SKM-1 treated with dmso at 0.1 percent for 144 hours (cell line): ENCODE measurements at regions not wholly inside any gene's neighbourhood (a gene's known extent, or its start where the extent isn't known, plus 50 kb on each side); places are given as distances from the start of the nearest gene placed in this dataset.
A peak's percentile ranks its signal among the peaks of the same experiment; 100 is the strongest.
"Not testable (repeated sequence)": the region's sequence is repeated elsewhere in the genome, so short reads cannot be mapped to it uniquely, and the experiment has no call there.

Experiments
- DNase-seq: peaks from one replicate; lab custom pipeline; 2025; ENCODE audit not compliant: unreplicated experiment; lab: John Stamatoyannopoulos, UW

DNA sequence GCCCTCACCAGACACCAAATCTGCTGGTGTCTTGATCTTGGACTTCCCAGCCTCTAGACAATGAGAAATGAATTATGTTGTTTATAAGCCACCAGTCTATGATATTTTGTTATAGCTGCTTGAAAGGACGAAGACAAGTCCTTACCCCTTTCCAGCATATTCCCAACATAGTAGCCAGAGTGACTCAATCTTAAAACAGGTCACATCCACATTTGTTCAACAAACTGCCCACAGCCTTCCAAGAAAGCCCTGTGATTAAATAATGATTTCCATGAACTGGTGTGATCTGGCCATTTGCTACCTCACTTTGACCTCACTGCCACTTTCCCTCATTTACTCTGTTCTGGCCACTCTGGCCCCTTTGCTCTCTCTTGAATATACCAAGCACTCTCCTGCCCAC, 193.7 kb upstream of the CFAP20DC start:
- DNase-seq, result no peak

DNA sequence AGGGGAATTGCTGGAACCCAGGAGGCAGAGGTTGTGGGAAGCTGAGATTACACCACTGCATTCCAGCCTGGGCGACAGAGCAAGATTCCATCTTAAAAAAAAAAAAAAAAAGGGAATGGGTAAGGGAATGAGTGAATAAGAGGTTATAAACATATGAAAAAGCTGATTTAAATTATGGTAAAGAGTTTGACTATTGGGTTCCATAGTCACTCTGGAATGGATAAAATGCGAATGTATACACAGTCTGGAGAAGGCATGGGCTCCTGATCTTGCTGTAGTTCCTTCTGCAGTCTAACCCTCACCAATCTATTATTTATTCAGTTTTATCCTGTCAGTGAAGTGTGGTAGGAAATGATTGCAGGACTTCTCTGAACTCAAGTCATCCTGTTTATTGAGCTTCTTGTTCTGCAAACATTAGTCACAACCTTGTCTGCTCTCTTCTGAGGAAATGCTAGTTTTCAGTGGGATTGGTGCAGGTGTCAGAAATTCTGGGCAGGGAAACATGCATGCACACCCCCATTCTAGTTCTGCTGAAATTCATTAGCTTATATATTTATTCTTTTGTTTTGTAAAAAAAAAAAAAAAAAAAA, 190.9 kb upstream of the CFAP20DC start:
- DNase-seq, result no peak

DNA sequence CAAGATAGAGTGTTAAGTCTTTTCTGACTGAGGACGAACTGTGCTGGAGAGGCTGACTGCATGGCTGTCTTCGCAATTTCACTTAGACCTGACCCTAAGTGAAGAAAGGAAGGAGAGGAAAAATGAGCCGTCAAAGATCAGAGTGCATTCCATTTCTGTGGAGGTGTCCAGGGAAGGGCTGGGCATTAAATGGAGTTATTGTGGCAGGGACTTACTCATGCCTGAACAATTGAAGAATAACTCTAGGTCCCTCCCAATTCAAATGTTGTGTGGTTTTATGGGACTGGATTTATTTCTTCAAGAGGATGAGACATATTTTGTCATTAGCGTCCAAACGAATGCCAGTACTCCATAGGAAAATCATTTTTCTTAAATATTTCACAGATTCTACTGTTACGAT, 187.3 kb upstream of the CFAP20DC start:
- no peak for DNase-seq

GRCh38 chr3:59235634-59236012, 185.8 kb upstream of the CFAP20DC start:
- no peak for DNase-seq

- DNase-seq, result peak; percentile 80
Observed at GRCh38 chr3:59234884-59235633, 185.2 kb upstream of the CFAP20DC start.

- DNase-seq, result not testable (repeated sequence)
Observed at GRCh38 chr3:59230379-59230778, 180.6 kb upstream of the CFAP20DC start.

DNA sequence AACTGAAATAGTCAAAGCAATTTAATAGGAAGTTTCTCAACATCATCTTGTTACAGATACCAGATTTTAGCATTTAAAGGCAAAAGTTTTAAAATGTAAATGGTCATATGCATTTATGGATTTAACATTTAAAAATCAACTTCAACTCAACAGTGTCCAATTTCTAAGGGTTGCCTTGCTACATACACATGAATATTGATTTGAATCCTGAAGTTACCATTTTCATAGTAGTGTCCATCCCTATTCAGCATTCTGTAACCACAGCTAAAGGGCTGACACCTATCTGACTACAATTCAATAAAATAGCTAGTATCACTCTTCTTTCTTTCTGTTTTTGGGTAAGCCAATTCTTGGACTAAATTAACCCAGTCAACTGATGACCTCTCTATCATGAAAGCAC, 164.0 kb upstream of the CFAP20DC start:
- DNase-seq, result no peak

DNA sequence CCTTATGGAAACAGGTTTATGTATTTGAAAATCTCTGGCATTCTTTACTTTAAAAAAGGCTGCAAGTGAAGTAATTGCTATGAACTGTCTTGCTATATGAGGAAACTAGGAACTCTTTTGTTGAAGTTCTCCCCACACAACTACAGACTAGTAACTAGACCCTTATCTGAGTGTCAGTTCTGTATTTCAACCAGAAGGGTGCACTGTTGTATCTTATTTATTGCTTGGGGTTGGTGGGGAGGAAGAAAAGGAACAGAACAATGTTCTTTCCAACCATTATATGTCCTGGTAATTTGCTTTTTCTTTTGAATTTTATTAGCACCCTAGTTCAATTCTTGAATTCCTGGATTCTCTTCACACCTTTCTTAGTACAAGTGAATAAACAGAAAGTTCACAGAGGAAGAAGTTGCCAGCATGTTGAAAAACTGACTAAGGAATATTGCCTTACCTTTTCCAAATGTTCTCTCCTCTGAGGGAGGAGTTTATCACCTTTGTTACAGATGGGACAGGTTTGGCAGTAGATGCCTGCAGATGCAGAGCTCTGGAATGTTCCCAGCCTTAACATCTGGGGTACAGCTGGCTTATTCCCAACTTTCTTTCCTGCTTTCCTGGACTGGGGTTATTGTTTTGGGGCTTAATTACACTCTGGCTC, 162.4 kb upstream of the CFAP20DC start:
- peak; percentile 52 for DNase-seq

GRCh38 chr3:59210260-59210659, 160.4 kb upstream of the CFAP20DC start:
- DNase-seq, result no peak

DNA sequence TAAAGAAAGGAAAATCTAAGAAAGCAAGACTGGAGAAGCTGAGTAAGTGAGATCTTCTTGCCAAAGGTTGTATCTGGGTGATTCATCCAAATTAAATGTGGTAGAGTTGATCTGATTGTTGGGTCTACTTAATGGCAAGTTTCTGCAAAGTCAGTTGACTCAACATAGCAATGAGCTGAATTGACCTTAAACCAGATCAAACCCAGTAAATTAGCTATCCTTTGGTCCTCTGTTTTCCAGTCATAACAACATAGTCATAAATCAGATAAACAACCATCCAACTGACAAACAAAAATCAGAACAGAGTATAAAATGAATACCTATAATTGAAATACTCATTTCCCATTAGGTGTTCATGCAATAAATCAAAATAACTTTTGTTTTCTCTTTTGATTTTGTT, 142.6 kb upstream of the CFAP20DC start:
- no peak for DNase-seq

DNA sequence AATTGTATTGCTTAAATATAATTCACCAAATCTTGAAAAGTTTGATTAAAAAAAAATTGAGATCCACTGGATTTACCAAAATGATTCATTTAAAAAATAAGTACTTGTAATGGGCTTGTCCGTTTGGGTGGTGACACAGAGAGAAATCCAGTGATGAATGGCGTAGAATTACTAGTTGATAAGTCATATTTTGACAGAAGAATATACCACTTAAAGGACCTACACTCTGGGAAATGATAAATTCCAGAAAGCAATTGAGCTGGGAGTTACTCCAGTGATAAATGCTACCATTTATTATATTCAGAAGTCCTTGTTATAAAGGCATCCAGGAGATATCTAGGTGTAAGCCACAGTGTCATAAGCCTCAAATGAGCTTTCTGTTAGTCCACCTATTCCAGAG, 141.8 kb upstream of the CFAP20DC start:
- DNase-seq, result no peak

DNA sequence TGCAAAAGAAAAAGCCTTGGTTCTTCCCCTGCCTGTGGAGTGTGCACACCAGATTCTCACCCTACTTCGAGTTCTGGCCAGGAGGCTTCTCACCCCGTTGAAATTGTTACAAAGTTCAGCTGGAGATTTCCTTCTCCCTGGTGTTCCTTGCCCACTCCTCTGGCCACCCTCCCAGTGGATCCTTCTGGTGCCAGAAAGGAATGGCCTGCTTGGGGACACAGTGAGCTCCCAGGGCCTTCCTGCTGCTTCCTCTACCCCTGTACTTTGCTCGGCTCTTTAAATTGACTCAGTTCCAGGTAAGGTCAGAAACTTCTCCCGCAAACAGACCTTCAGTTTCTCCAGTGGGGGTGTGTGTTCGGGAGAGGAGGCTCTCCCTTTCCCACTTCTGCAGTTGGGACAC, 140.1 kb upstream of the CFAP20DC start:
- no peak for DNase-seq

DNA sequence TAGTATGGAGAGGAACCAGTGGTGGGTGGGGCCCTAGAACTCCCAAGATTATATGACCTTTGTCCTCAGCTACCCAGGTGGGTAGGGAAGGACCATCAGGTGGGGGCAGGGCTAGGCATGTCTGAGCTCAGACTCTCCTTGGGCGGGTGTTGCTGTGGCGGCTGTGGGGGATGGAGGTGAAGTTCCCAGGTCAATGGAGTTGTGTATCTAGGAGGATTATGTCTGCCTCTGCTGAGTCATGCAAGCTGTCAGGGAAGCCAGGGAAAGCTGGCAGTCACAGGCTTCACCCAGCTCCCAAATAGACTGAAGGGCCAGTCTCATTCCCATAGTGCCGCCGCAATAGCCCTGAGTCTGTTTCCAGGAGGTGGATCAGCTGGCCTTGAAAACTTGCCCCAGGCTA, 139.7 kb upstream of the CFAP20DC start:
- DNase-seq, result no peak

- DNase-seq, result no peak
Observed at GRCh38 chr3:59186725-59187124, 136.9 kb upstream of the CFAP20DC start.

- no peak for DNase-seq
Observed at GRCh38 chr3:59185591-59186369, 136.0 kb upstream of the CFAP20DC start.

- no peak for DNase-seq
Observed at GRCh38 chr3:59180006-59180405, 130.2 kb upstream of the CFAP20DC start.

DNA sequence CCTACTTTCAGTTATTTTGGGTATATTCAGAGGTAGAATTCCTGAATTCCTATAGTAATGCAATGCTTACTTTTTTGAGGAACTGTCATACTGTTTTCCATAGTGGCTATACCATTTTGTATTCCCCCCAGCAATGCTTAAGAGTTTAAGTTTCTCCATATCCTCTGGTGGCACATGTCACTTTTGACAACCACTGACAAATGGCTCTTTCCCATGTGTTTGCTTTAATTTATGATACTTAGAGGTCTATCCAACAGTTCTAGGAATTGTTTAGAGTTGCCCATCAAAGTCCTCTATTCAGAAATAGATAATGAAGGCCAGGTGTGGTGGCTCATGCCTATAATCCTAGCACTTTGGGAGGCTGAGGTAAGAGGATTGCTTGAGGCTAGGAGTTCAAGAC, 128.9 kb upstream of the CFAP20DC start:
- no peak for DNase-seq

- no peak for DNase-seq
Observed at GRCh38 chr3:59171491-59171890, 121.7 kb upstream of the CFAP20DC start.

DNA sequence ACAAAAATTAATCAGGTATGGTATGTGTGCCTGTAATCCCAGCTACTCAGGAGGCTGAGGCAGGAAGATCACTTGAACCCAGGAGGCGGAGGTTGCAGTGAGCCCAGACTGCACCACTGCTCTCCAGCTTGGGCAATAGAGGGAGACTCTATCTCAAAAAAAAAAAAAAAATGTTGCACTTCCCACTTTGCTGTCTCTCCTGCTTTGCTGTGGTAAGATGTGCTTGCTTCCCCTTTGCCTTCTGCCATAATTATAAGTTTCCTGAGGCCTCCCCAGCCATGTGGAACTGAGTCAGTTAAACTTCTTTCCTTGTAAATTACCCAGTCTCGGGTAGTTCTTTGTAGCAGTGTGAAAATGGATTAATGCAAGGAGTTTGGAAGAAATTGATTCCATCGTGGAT, 120.3 kb upstream of the CFAP20DC start:
- DNase-seq, result peak; percentile 77

GRCh38 chr3:59167756-59168155, 117.9 kb upstream of the CFAP20DC start:
- no peak for DNase-seq

GRCh38 chr3:59163953-59164352, 114.1 kb upstream of the CFAP20DC start:
- no peak for DNase-seq

DNA sequence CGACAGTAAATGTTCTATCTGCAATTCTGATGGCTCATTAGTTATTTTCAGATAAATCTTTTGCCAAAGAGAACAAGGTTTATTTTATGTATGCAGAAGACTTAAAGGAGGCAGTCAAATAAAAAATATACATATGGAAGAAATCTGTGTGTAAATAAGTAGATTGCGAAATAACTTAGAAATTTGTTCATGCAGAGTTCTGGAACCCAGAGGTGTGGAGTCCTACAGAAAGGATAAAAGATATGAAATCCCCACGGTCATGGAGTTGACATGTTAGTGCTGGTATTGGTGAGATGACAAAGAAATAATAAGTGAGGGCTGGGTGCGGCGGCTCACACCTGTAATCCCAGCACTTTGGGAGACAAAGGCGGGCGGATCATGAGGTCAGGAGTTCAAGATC, 111.2 kb upstream of the CFAP20DC start:
- DNase-seq, result no peak
